Spleen (tissue), 7 donors: ENCODE measurements at regions not wholly inside any gene's neighbourhood (a gene's known extent, or its start where the extent isn't known, plus 50 kb on each side); places are given as distances from the start of the nearest gene placed in this dataset.

Source experiments
- POLR2A ChIP-seq, 3 donors: fragments of 450-650 bp; IDR thresholded peaks; one replicate each; pipeline ENCODE4 v1.5.1; 2017; ENCODE audit warnings: antibody characterized with exemption in 3 of 3, mild to moderate bottlenecking in 1 of 3
- TF ChIP-seq, protein P1 (sequence below), 11 experiments: fragments of 200-600 bp in 7 of 11; fragments of 450-650 bp in 4 of 11; sonication (generic) in 4 of 11; IDR thresholded peaks in 8 of 11; conservative IDR thresholded peaks in 3 of 11; 1 replicate in 7 of 11; 2 replicates in 4 of 11; pipeline versions ENCODE4 v1.4.0 to v1.8.0; 2016 to 2021; ENCODE audit warnings: antibody characterized with exemption in 11 of 11, inconsistent platforms in 4 of 11, mild to moderate bottlenecking in 1 of 11
- donor health status: DM: no; HTN: no; CAD: no; lungs with moderate emphysema.
- donor health status: DM: no; HTN: no; CAD: no.
- donor health status: DM: no; HTN: no; CAD: no.

DNA sequence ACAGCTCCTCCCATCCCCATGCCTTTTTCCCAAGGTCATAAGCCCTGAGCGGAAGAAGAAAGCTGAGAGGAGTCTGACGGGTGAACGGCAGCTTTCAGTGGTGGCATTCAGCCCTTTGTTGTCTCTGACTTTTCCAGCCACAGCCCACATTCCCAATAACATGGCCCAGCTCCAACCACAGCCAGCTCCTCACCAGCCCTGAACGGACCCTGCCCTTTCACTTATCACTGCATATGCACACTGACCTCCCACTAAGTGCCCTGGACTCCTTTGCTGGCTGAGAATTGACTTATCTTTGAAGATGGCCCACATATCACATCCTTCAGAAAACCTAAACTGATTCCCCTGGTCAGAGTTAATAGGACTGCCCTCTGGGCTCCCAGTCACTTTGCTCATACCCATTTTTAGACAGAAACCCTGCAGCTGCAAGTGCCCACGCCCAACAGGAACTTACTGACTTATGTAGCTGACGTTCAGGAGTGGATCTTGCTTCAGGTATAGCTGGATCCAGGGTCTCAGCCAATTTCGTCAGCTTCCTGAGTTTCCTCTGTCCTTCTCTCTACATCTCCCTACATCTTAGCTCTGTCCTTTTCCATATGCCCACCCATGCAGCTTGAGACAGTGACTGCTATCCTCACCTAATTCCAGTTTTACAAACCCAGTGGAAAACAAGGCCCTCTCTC lies 348.5 kb upstream of the PROK2 start:
- TF ChIP-seq, protein P1, sequence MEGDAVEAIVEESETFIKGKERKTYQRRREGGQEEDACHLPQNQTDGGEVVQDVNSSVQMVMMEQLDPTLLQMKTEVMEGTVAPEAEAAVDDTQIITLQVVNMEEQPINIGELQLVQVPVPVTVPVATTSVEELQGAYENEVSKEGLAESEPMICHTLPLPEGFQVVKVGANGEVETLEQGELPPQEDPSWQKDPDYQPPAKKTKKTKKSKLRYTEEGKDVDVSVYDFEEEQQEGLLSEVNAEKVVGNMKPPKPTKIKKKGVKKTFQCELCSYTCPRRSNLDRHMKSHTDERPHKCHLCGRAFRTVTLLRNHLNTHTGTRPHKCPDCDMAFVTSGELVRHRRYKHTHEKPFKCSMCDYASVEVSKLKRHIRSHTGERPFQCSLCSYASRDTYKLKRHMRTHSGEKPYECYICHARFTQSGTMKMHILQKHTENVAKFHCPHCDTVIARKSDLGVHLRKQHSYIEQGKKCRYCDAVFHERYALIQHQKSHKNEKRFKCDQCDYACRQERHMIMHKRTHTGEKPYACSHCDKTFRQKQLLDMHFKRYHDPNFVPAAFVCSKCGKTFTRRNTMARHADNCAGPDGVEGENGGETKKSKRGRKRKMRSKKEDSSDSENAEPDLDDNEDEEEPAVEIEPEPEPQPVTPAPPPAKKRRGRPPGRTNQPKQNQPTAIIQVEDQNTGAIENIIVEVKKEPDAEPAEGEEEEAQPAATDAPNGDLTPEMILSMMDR (IDR thresholded peaks at IDR 0.05 in 8 of 11, conservative IDR thresholded peaks at IDR 0.05 in 3 of 11) = no peak
- no peak for TF ChIP-seq POLR2A (IDR thresholded peaks at IDR 0.05)
